ENCODE measurements at regions not wholly inside any gene's neighbourhood (a gene's known extent, or its start where the extent isn't known, plus 50 kb on each side); places are given as distances from the start of the nearest gene placed in this dataset.

GRCh38 chr18:69177702-69178101 is 223.0 kb upstream of the DOK6 start:
- TF ChIP-seq CTCF (conservative IDR thresholded peaks at IDR 0.05 in 1 of 2, IDR thresholded peaks at IDR 0.05 in 1 of 2; ENCODE audit: low read depth in 1 of 2, low read length in 2 of 2): no peak
- no peak for TF ChIP-seq EZH2 (IDR thresholded peaks at IDR 0.05; ENCODE audit: low read length, missing control alignments)

Data from fibroblast of lung (primary cell).